HG03378 (cell line): ENCODE measurements at regions not wholly inside any gene's neighbourhood (a gene's known extent, or its start where the extent isn't known, plus 50 kb on each side); places are given as distances from the start of the nearest gene placed in this dataset.

Source experiments
- ATAC-seq: cut with Tn5 transposase; IDR thresholded peaks from one replicate; pipeline ENCODE4 v1.9.1; 2021; ENCODE audit warnings: mild to moderate bottlenecking, moderate library complexity; ENCODE audit not compliant: unreplicated experiment

DNA sequence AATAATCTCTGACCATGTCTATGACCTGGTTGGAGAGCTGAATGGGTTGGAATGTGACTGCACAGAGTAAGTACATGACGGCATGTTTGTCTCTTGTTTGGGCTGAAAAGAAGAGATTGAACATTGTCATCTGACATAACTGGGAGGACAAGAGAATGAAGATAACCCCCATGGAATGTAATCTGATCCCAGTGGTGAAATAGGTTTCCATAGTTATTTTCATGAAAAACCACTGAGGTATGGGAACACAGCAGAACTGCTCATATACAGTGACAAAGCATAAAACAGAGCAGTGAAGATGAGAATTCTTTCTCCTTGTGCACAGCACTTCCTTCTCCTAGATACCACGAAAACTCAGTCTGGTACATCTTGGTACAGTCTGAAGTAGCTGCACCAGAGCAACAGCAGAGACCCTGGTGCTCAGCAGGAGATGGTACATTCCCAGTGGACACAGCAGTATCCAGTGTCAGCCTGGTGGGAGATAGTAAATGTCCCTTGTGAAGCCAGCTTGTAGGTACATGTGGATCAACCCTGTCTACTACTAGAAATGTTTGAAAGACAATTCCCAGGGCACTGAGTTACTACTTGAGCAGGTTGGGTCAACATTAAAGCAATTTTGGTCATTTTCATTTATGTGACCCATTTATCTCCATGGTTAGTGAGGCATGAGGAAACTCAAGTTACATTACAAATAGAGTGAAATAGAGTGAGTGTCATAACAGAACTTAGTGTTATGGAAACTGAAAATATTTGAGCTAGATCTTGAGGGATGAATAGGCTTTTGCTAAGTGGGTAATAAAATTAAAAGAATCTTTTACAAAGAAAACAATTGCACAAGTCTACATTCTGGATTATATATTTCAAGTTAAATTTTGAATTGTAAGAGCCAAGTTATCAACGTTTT lies 178.3 kb downstream of the SUCNR1 start:
- ATAC-seq = peak; percentile 70

DNA sequence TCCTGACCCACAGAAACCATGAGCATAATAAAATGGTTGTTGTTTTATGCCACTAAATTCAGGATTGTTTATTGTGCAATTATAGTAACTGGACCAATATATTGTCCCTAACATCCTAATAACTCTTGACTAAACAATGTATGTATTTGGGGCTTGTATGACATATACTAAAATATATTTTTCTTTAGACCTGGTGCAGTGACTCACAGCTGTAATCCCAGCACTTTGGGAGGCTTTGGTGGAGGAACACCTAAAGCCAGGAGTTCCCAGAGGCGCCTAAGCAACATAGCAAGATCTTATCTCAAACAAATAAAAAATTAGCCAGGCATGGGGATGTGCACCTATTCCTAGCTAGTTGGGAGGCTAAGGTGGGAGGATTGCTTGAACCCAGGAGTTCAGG lies 180.4 kb downstream of the SUCNR1 start:
- no peak for ATAC-seq

DNA sequence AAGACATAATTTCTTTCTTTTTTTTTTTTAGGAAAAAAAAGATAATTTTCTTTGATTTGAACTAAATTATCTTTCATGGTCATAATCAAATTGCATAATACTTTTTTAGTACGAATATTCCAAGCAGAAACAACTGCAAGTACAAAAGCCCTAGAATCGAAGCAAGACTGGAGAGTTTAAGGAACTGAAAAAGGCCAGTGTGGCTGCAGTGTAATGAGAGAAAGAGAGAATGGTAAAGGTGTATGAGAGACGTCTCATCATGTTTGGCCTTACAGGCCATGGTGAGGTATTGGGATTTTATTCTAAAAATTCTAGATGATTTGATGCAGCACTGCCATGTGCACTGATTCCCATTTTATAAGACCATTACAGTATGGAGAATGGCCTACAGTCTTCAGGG lies 180.9 kb downstream of the SUCNR1 start:
- ATAC-seq = peak; percentile 55

DNA sequence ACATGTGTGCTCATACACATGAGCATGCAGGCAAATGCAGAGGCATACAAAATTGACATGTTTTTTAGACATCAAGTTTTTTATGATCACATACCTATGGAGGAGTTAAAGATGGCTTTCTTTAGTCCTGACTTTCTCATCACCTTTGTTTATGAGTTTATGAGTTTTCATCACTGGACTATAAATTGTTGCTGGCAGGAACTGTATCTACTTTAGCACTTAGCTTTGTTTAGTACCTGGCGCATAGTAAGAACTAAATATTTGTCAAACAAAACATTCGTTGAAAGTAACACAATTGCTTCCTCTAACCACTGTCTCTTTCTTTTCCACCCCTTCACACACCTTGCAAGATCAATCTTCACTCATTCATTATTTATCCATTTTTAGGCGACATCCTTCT lies 182.6 kb downstream of the SUCNR1 start:
- no peak for ATAC-seq

DNA sequence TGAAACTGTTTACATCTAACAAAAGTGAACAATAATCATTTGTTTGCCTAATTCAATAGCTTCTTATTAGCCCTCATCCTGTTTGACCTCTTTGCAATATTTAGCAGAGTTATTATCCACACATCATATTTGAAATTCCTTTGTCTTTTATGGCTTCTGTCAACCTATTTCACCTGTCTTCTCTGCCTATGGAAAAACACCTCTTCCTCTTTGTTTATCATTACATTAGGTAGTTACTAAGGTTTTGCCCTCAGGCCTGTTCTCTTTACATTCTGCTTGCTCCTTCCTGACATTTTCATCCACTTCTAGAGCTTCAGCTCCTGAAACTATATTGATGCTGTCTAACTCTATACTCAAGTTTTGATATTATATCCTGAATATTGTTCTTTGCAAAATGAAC lies 183.0 kb downstream of the SUCNR1 start:
- ATAC-seq = no peak

DNA sequence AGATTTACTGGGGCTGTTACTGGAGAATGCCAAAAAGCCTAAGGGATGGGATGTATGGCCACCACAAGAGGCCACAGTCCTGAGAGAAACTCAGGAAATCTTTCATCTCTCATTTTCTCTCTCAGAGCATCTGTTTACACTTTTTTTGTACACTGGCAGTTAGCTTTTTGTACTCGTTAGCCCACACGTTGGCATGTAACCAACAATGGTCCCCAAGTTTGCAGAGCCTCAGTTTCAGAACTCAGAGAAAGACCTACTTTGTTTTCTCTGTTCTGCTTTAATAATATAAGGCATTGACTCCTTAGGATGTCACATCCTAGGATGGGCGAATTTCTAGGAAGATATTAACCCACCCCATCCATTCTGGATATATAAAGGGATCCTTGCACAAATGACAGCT lies 183.5 kb downstream of the SUCNR1 start:
- ATAC-seq = no peak

DNA sequence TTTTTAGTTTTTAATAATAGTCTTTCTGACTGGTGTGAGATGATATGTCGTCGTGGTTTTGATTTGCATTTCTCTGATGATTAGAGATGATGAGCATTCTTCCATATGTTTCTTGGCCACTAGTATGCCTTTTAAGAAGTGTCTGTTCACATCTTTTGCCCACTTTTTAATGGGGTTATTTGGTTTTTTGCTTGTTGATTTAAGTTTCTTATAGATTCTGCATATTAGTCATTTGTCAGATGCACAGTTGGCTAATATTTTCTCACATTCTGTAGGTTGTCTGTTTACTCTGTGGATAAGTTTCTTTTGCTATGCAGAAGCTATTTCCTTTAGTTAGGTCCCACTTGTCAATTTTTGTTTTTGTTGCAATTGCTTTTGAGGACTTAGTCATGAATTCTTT lies 185.4 kb downstream of the SUCNR1 start:
- ATAC-seq = no peak

DNA sequence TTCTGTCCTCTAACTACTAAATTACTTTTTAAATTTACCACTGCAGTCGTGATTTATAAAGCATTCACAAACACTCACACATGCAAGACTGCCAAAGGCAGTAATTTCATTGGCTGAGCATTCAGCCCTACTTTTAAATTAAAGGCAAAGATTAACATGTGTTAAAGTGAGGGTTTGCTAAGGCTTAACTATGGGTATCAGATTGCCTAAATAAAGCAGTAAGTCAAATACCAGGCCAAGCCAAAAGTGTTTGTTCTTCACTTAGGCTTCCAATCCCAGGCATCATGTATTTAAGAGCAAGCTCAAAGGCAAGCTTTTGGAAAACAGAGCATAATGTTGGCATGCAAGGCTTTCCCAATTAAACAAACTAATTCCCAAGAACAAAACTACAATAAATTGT lies 187.3 kb downstream of the SUCNR1 start:
- no peak for ATAC-seq

DNA sequence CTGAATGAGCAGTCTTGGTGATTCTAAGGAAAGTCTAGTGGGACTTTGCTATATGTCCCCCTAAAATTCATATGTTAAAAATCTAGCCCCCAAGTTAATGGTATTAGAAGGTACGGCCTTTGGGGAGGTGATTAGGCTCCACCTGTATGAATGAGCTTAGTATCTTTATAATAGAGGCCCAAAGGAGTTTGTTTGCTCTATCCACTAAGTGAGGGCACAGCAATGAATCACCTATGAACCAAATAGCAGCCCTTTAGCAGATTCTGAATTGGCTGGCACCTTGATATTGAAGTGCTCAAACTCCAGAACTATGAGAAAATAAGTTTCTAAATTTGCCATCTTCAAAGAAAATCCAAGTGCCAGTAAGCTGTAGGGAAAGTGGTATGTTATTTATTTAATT lies 187.9 kb downstream of the SUCNR1 start:
- no peak for ATAC-seq

DNA sequence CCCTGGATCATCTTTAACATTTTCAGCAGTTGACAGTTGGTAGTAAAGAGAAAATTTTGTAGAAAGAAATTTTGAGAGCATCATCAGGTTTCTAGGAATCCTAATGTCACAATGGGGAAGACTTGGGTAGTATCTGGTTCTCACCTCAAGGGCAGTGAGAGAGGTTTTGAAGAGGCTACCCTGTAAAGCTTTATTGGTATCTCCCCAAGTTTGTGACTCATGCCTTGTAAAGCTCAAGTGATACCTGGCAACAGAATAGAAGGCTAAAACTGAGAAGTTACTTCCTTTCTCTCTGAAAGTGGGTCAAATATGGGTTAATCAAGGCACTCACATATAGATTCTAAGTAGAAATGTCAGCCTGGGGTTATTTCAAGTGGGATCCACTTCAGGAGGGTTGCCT lies 196.4 kb downstream of the SUCNR1 start:
- no peak for ATAC-seq

DNA sequence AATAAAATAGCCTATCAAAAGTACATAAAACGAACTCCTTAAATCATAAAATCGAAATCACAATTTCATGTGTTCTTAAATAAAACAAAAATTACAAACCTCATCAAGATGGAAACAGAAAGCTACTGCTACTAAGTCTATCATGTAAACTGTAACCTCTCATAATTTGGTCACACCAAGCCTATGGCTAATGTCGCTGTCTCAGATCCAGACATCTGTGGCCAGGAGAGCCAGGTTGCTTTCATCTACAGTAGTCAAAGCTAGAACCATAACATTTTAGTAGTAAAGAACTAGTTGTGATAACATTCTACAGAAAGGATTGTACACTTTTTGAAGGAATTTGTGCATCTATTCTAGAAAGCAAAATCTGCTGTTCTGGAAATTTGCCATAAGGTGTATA lies 197.4 kb upstream of the MBNL1 start:
- no peak for ATAC-seq

DNA sequence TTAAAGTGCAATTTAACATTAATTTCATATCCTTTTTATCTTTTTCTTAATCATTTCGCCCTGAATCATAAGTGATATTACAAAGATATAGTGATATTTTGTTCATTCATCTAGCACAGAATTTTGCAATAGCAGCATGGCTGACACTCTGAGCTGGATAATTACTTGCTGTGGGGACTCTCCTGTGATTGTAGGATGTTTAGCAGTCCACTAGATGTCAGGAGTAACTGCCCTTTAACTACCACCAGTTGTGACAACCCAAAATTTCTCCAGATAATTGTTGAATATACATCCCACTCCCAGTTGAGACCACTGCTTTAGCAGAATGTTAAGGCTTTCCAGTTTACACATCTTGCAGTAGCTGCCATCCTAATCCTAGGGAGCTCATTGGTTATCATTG lies 196.8 kb upstream of the MBNL1 start:
- ATAC-seq = no peak

DNA sequence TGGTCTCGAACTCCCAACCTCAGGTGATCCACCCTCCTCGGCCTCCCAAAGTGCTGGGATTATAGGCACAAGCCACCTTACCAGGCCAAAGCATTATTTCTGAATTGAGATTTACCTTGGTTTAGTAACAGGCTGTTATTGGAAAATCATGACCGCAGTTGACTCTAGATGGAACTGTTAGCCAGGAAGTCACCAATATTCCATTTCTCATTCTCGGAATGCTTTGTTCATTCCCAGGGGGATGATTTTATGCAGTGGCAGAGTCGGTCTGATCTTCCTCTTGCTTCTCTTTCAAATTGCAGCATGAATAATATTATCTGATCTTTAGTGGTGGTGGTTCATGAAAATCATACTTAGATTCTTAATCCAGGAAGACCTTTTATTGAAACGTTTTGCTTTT lies 195.5 kb upstream of the MBNL1 start:
- ATAC-seq = no peak

DNA sequence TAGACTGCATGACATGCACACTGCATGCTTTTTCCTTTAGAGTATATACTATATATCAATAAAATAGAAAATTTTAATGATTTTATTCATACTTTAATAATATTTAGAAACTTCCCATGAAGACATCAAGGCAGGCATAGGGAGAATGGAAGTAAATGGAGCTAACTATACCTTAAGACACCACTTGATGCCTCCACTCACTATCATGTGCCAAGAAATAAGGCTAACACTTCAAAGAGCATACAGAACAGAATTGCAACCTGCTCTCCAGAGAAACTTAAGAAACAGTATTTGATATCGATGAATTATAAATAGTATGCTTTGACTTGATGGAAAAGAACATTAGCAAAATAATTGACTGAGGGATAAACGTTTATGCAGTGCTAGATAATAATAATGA lies 192.6 kb upstream of the MBNL1 start:
- ATAC-seq = no peak

DNA sequence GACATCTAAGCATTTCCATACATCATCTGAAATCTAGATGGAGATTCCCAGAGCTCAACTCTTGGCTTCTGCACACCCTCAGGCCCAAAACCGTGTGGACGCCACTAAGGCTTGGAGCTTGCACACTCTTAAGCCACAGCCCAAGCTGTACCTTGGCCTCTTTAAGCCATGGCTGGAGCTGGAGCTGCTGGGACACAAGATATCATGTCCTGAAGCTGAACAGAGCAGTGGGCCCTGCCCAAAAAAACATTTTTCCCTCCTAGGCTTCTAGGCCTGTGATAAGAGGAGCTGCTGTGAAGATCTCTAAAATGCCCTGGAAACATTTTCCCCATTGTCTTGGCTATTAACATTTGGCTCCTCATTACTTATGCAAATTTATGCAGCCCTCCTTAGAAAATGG lies 188.7 kb upstream of the MBNL1 start:
- no peak for ATAC-seq

DNA sequence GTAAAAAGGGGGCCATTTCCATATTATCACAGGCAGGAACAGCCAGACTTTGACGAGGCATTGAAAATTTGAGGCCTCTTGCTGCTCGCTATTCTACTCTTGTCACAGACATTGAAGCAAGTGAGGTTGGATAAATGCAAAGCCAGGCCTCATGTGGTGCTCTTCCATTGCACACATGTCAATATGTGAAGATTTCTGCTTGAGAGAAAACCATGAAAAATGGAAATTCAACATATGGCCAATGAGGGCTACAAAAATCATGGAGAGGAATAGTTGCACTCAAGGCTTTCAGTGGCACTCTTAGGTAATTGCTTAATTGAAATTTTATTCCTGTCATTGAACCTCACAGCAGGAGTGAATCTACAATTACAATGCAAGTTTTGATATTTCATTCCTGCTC lies 185.6 kb upstream of the MBNL1 start:
- no peak for ATAC-seq

DNA sequence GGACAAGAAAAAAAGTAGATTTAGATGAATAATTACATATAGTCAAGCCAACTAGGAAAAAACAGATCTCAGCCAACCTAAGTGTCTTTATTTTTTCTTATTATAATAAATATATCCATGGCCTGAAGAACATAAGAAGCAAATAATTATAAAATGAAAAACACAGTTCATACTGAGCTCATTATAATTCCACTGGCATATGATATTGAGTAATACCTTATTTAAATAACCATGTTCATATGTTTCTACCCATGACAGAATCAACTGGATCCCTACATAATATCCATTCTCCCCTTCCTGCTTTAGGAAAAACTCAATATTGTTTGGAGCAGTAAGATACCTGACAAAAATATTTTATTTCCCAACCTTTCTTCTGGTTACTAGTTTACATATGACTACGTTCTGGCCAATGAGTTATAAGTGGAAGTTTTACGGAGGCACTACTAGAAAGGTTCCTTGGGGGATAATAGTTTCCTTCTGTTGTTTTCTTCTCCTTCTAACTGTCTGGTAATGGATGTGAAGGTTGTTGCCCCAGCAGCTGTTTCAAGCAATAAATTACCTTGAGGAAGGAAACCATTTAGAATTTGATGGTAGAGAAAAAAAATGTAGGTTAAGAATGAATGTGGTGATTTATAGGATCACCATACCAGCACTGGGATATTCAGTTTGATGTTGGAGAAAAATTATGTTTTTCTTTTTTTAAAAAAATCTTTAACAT lies 184.1 kb upstream of the MBNL1 start:
- no peak for ATAC-seq

DNA sequence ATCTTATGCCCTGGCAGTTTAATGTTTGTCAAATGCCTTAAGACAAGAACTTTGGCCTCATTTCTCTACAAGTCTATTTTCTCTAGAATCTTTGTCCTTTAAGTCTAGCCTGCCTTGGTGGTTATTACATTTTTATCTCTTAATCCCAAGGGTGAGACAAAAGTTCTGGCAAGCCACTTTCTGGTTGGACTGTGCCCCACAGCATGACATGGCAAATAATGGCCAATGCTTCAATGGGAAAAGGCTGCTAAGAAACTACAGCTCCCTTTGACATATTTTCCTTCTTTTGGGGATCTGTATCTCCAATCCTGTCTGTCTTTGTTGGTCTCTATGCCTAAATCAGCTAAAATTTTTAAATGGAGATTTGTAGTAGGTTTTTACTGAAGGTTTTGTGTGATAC lies 181.6 kb upstream of the MBNL1 start:
- ATAC-seq = no peak

DNA sequence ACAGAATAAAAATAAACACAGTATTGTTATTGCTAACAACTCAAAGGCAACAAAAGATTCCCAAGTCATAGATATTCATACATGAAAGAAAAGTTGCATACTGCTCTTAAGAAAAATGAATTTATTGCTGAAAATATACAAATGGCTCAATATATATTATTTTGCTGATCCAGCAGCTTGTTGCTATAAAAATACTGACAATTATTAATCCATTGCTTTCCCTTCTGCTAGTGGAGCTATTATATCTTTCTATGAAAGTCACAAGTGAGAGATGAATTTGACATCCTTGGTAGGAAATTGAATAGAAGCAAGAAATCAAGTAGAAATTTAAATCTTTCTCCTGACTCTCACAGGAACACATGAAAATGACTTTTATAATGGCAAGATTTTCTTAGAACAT lies 179.2 kb upstream of the MBNL1 start:
- ATAC-seq = no peak

DNA sequence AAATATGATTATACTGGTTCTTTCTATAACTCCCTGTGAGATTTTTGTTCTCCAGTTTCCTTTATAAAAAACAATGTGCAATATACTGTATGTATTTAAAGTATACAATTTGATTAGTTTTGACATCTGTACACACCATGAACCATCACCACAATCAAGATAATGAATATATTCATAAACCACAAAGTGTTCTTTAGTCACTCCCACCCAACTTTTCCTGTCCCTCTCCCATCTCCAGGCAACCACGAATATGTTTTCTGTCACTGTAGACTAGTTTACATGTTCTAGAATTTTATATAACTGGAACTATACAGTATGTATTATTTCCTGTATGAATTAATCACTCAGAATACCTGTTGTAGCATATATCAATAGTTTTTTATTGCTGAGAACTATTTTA lies 177.0 kb upstream of the MBNL1 start:
- ATAC-seq = no peak

DNA sequence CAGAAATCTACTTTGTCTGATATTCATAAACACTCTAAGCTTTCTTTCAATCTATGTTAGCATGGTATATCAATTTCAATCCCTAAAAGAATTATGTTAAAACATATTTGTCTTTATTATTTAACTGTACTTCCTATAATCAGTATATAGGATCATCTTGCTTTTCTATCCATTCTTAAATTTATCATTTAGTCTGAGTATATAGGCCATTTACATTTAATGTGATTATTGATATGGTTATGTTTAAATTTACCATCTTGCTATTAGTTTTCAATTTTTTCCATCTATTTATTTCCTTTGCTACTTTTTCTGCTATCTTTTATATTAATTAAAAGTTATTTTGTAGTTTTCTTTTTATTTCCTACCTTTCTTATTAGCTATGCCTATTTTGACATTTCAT lies 174.8 kb upstream of the MBNL1 start:
- no peak for ATAC-seq

DNA sequence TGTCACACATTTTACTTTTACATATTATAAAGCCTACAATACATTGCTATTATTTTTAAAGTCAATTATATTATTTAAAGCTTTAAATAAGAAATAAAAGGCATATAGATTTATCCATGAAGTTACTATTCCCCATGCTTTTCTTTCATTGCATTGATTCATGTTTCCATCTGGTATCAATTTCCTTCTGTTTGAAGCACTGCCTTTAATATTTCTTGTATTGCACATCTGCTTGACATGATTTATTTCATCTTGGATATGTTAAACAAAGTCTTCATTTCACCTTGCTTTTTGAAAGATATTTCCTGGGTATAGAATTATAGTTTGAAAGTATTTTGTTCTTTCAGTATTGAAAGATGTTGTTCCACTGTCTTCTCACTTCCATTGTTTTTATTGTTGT lies 174.3 kb upstream of the MBNL1 start:
- no peak for ATAC-seq
